ENCODE measurements at regions not wholly inside any gene's neighbourhood (a gene's known extent, or its start where the extent isn't known, plus 50 kb on each side); places are given as distances from the start of the nearest gene placed in this dataset.
"Not testable (repeated sequence)": the region's sequence is repeated elsewhere in the genome, so short reads cannot be mapped to it uniquely, and the experiment has no call there.

- Mint-ChIP-seq H3K4me3 (no peak overlapping the region), H3K4me1 (ENCODE audit: unreplicated experiment) (no peaks in the 10 kb centered on the region), H3K27ac (no peak overlapping the region), H3K27me3 (no peaks in the 10 kb centered on the region), H3K9me3 (peaks cover 5% of the 10 kb centered on the region), H3K36me3 (no peaks in the 10 kb centered on the region)
- TF ChIP-seq CTCF (conservative IDR thresholded peaks at IDR 0.05), result no peak
- no peak for DNase-seq (ENCODE audit: extremely low spot score, unreplicated experiment)
Measured at GRCh38 chr3:96584066-96584465, 230.3 kb upstream of the EPHA6 start.

GRCh38 chr3:96606865-96607264, 207.5 kb upstream of the EPHA6 start:
- not testable (repeated sequence) for H3K36me3 Mint-ChIP-seq; H3K27me3 Mint-ChIP-seq; H3K4me3 Mint-ChIP-seq; DNase-seq (ENCODE audit: extremely low spot score, unreplicated experiment); H3K4me1 Mint-ChIP-seq (ENCODE audit: unreplicated experiment); H3K27ac Mint-ChIP-seq; H3K9me3 Mint-ChIP-seq

GRCh38 chr3:96619475-96619874, 194.9 kb upstream of the EPHA6 start:
- no peak overlapping the region for H3K27ac Mint-ChIP-seq
- H3K36me3 Mint-ChIP-seq, result no peaks in the 10 kb centered on the region
- H3K27me3 Mint-ChIP-seq, result no peaks in the 10 kb centered on the region
- TF ChIP-seq CTCF (conservative IDR thresholded peaks at IDR 0.05), result no peak
- no peaks in the 10 kb centered on the region for H3K4me1 Mint-ChIP-seq (ENCODE audit: unreplicated experiment)
- H3K9me3 Mint-ChIP-seq, result peaks cover 1% of the 10 kb centered on the region
- no peak for DNase-seq (ENCODE audit: extremely low spot score, unreplicated experiment)
- no peak overlapping the region for H3K4me3 Mint-ChIP-seq

GRCh38 chr3:96622878-96623277, 191.5 kb upstream of the EPHA6 start:
- H3K4me1 Mint-ChIP-seq (ENCODE audit: unreplicated experiment), result no peaks in the 10 kb centered on the region
- H3K4me3 Mint-ChIP-seq, result no peak overlapping the region
- no peaks in the 10 kb centered on the region for H3K9me3 Mint-ChIP-seq
- H3K36me3 Mint-ChIP-seq, result no peaks in the 10 kb centered on the region
- no peak overlapping the region for H3K27ac Mint-ChIP-seq
- no peak for DNase-seq (ENCODE audit: extremely low spot score, unreplicated experiment)
- TF ChIP-seq CTCF (conservative IDR thresholded peaks at IDR 0.05), result no peak
- no peaks in the 10 kb centered on the region for H3K27me3 Mint-ChIP-seq

GRCh38 chr3:96631050-96631449, 183.3 kb upstream of the EPHA6 start:
- H3K4me1 Mint-ChIP-seq (ENCODE audit: unreplicated experiment), result no peaks in the 10 kb centered on the region
- no peak for DNase-seq (ENCODE audit: extremely low spot score, unreplicated experiment)
- H3K4me3 Mint-ChIP-seq, result no peak overlapping the region
- H3K36me3 Mint-ChIP-seq, result no peaks in the 10 kb centered on the region
- no peaks in the 10 kb centered on the region for H3K27me3 Mint-ChIP-seq
- no peaks in the 10 kb centered on the region for H3K9me3 Mint-ChIP-seq
- no peak for TF ChIP-seq CTCF (conservative IDR thresholded peaks at IDR 0.05)
- no peak overlapping the region for H3K27ac Mint-ChIP-seq

GRCh38 chr3:96646596-96646995, 167.8 kb upstream of the EPHA6 start:
- no peaks in the 10 kb centered on the region for H3K36me3 Mint-ChIP-seq
- no peaks in the 10 kb centered on the region for H3K27me3 Mint-ChIP-seq
- H3K4me1 Mint-ChIP-seq (ENCODE audit: unreplicated experiment), result no peaks in the 10 kb centered on the region
- H3K27ac Mint-ChIP-seq, result no peak overlapping the region
- no peak for DNase-seq (ENCODE audit: extremely low spot score, unreplicated experiment)
- no peak overlapping the region for H3K4me3 Mint-ChIP-seq
- H3K9me3 Mint-ChIP-seq, result no peaks in the 10 kb centered on the region
- TF ChIP-seq CTCF (conservative IDR thresholded peaks at IDR 0.05), result no peak

Measured in type B pancreatic cell (in vitro differentiated cells).